PFSK-1 (cell line): ENCODE measurements at regions not wholly inside any gene's neighbourhood (a gene's known extent, or its start where the extent isn't known, plus 50 kb on each side); places are given as distances from the start of the nearest gene placed in this dataset.

Experiments used
- POLR2AphosphoS5 ChIP-seq: IDR thresholded peaks from 2 replicates; pipeline ENCODE4 v1.6.1; 2012; ENCODE audit warnings: low read depth, mild to moderate bottlenecking, control low read depth, low read length, moderate library complexity
- SIN3A ChIP-seq: IDR thresholded peaks from 2 replicates; pipeline ENCODE4 v1.6.1; 2012; ENCODE audit warnings: mild to moderate bottlenecking, low read length, moderate library complexity, borderline replicate concordance; ENCODE audit not compliant: insufficient read depth
- TAF1 ChIP-seq: IDR thresholded peaks from 2 replicates; pipeline ENCODE4 v1.6.1; 2012; ENCODE audit warnings: low read length, control low read depth, borderline replicate concordance; ENCODE audit not compliant: insufficient read depth
- TF ChIP-seq, protein P1 (sequence below), 2 experiments: IDR thresholded peaks; 2 replicates each; pipeline versions ENCODE4 v1.6.1 to v1.8.0; 2011 to 2012; ENCODE audit warnings: low read depth in 2 of 2, low read length in 2 of 2, control low read depth in 1 of 2, inconsistent platforms in 1 of 2, mild to moderate bottlenecking in 1 of 2, moderate library complexity in 1 of 2; ENCODE audit not compliant: insufficient read depth in 1 of 2

DNA sequence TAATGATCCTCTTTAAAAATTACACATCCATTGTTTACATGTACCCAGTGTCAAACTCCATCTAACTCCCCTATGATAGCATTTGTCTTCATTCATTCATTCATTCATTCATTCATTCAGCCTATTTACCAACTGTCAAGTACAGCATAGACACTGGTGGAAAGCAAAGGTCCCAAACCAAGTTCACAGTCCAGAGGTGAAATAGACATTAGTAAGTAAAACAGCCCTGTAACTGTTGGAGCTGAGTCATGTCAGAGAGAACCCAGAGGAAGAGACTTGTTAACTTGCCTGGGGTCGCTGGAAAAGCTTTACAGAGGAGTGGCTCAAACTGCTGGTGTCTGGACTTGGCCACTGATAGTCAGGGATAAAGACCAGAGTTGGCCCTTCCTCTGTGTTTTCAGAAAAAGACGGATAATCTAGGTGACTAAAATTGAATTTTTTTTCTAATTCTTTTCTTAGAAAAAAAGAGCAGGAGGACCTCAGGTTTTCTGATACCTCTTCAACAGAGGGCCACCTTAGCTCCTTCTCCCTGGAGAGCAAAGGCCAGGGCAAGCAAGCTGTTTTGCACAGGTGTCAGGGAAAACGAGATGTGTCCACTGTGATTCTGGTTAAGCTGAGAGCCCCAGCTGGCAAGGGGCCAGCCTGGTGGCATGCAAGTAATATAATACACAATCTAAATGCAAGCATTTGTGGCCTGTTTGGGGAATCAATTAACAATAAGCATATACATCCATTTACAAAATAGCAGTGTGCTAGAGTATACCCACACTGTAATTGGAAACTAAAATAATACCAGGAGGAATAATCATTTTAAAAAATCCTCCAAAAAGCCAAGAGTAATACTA lies 96.7 kb upstream of the SLC14A2 start:
- TF ChIP-seq TAF1, result no peak
- TF ChIP-seq POLR2AphosphoS5, result no peak
- TF ChIP-seq, protein P1, sequence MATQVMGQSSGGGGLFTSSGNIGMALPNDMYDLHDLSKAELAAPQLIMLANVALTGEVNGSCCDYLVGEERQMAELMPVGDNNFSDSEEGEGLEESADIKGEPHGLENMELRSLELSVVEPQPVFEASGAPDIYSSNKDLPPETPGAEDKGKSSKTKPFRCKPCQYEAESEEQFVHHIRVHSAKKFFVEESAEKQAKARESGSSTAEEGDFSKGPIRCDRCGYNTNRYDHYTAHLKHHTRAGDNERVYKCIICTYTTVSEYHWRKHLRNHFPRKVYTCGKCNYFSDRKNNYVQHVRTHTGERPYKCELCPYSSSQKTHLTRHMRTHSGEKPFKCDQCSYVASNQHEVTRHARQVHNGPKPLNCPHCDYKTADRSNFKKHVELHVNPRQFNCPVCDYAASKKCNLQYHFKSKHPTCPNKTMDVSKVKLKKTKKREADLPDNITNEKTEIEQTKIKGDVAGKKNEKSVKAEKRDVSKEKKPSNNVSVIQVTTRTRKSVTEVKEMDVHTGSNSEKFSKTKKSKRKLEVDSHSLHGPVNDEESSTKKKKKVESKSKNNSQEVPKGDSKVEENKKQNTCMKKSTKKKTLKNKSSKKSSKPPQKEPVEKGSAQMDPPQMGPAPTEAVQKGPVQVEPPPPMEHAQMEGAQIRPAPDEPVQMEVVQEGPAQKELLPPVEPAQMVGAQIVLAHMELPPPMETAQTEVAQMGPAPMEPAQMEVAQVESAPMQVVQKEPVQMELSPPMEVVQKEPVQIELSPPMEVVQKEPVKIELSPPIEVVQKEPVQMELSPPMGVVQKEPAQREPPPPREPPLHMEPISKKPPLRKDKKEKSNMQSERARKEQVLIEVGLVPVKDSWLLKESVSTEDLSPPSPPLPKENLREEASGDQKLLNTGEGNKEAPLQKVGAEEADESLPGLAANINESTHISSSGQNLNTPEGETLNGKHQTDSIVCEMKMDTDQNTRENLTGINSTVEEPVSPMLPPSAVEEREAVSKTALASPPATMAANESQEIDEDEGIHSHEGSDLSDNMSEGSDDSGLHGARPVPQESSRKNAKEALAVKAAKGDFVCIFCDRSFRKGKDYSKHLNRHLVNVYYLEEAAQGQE (IDR thresholded peaks at IDR 0.05; ENCODE audit: insufficient read depth in 1 of 2, low read depth in 2 of 2, low read length in 2 of 2), result no peak
- no peak for TF ChIP-seq SIN3A
